ENCODE measurements at regions not wholly inside any gene's neighbourhood (a gene's known extent, or its start where the extent isn't known, plus 50 kb on each side); places are given as distances from the start of the nearest gene placed in this dataset.

DNA sequence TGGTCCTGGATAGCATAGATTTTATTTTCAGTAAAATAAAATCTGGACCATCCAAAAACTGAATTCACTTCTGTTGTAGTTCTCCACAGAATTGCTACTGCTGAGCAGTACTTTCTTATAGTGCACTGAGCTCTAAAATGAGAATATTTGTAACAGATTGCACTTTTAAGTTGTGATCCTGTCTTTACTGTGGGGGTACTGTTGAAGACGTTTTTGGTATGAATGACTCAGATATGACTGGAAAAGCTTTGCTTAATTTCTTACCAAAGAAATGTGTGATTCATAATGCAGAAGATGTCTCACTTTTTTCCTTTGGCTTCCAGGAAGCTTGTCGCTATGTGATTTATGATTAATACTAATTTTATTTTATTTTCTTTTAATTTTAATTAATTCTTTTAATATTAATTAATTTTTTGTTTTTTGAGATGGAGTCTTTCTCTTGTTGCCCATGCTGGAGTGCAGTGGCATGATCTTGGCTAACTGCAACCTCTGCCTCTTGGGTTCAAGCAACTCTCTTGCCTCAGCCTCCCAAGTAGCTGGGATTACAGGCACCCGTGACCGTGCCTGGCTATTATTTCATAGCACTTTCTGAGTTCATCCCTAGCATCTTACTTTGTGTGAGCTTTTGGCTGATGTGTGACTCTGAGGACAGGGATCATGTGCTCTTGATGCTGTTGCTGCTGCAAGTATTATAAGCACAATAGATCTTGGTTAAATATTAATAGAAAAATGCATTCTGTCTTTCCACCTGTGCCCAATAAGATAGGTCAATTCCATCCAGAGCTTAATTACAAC is 557.6 kb upstream of the AMELY start:
- no peak for DNase-seq
- intact Hi-C loops (cut with DNase I), result no loop called here

DNA sequence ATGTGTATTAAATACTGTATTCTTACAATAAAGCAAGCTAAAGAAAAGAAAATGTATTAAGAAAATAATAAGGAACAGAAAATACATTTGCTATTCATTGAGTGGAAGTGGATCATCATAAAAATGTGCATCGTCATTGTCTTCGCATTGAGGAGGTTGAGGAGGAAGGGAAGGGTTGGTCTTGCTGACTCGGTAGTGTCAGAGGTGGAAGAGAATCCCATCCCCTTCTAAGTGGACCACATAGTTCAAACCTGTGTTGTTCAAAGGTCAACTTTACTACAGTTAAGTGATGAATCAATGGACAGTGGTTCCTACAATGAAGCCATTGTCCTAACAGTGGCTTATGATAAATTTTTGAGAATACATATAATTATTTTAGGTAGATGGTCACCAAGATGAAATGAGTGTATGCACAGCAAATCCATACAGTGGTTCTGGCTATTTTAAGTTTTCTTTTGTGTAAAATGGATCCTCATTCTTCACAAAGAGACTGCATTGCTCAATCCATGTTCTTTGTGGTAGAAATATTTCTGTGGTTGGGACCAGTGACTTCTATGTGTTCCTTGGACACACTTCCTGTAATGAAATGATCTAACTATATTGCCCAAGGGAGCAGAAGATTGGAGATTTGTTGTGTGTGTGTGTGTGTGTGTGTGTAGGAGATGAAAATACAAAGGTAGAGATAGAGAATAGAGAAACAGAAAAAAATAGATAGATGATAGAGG is 556.4 kb upstream of the AMELY start:
- intact Hi-C loops (cut with DNase I), result no loop called here
- DNase-seq, result no peak

DNA sequence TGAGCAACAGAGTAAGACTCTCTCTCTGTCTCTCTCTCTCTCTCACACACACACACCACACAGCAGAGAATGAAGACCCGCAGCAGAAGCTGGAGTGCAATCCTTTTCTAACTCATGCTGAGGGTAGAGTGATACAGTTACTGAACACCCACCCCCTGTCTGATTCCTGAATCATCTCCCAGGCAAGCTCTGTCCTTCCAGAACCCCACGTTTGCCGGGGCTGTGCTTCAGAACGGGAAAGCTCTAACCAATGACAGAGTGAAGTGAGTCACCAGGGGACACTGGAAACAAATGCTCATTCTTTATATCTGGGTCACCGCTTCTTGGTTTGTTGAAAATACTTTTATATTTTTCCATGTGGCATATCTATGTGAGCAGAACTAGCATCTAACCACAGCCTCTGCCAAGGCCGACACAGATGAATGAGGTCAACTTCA is 553.7 kb upstream of the AMELY start:
- DNase-seq, result peak in 6 of 42 donors; percentile 1 to 52 (median 10)
- intact Hi-C loops (cut with DNase I), result no loop called here

DNA sequence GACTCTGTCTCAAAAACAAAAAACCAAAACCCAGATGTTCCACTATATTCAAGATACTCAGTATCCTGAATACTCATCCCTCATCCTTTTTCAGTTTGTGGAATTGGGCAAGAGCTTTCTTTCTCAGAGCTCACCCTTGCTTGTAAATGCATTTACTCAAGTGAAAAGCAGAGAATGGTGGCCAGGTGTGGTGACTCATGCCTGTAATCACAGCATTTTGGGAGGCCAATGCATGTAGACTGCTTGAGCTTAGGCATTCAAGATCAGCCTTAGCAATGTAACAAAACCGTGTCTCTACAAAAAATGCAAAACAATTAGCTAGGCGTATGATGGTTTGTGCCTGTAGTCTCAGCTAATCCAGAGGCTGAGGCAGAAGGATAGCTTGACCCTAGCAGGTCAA is 553.2 kb upstream of the AMELY start:
- no peak for DNase-seq
- intact Hi-C loops (cut with DNase I), result no loop called here

DNA sequence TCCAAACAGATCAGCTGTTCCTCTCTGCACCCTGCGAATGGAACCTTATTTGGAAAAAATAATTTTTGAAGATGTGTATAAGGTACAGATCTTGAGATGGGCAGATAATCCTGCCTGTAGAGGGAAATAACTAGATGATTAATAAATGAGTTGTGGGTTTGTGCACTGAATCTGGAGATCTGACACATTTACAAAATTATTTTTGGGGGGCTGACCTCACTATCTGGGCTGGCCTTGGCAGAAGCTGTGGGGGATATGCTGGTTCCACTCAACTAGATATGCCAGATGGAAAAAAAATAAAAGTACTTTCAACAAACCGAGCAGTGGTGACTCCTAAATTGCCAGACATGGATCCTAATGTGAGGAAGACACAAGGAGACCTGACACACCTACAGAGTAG is 552.2 kb upstream of the AMELY start:
- intact Hi-C loops (cut with DNase I), result no loop called here
- DNase-seq, result no peak

DNA sequence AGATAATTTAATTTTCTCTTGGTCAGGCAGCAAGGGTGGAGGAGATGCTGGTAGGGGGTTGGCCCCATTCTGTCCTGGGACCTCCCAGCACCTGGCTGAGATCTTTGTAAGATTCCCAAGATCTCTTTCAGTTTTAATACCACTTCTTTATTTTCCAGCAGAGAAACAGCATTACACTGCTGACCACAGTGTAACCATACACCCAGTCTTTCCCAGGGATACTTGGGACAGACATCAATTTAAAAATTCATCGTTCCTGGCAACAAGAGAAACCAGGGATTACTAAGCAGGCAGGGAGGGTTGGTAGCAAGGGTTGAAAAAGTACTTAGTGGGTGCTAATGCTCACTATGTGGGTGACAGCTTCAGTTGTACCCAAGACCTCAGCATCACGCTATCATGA is 551.6 kb upstream of the AMELY start:
- intact Hi-C loops (cut with DNase I), result no loop called here
- no peak for DNase-seq

DNA sequence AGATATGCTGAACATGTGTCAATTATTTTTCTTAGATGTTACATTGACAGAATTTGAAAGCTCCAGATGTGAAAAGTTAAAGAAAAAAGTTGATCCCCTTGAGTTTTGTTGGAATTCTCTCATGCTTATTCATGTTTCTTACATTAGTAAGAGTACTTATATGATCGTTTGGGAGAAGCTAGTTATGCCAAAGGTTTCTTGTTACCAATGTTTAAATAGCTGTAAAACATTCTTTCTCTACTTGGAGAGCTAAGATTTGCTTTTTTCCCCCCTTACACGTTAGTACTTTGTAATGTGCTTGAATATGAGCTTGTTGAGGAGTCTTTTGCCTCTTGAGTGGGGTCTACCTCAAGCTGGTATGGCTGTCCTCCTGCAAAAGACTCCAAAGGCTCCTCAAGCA is 551.1 kb upstream of the AMELY start:
- intact Hi-C loops (cut with DNase I), result no loop called here
- no peak for DNase-seq

DNA sequence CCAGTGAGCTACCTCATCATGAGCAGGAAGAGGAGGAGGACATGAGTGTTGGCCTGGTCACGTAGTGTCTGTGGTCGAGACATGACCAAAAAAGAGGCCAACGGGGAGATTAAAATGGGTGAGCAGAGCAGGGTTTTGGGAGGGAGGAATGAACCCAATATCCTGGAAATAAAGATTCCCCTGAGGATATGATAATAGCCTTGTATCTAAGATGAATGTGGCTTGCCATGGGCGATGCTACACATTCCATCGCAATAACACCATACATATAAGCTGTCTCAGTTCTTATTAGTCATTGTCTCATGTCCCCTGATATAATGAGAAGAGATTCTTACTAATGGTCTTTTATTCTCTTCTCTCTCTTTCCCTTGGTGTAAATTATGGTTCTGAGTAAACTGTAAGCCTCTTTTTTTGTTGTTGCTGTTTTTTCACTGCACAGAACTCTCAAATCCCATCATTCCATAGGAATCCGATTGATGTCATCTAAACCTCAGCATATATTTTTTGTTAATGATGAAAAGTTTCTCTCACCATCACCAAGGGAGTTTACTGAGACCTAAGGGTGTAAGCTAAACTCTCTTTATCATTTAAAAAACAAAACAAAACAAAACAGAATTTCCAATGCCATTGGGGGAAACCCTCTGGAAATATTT is 550.4 kb upstream of the AMELY start:
- DNase-seq, result no peak
- intact Hi-C loops (cut with DNase I), result no loop called here

DNA sequence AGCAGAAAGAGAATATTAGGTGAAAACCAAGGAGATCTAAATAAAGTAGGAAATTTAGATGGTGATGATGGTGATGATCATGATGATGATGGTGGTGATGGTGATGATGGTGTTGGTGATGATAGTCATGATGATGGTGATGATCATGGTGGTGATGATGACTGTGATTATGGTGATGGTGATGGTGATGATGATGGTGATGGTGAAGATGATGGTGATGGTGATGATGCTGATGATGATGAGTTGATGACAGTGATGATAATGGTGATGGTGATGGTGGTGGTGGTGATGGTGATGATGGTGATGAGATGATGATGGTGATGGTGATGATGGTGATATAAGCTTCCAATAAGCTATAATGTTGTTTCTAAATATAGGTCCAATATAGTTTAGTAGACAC is 548.2 kb upstream of the AMELY start:
- intact Hi-C loops (cut with DNase I), result no loop called here
- no peak for DNase-seq

DNA sequence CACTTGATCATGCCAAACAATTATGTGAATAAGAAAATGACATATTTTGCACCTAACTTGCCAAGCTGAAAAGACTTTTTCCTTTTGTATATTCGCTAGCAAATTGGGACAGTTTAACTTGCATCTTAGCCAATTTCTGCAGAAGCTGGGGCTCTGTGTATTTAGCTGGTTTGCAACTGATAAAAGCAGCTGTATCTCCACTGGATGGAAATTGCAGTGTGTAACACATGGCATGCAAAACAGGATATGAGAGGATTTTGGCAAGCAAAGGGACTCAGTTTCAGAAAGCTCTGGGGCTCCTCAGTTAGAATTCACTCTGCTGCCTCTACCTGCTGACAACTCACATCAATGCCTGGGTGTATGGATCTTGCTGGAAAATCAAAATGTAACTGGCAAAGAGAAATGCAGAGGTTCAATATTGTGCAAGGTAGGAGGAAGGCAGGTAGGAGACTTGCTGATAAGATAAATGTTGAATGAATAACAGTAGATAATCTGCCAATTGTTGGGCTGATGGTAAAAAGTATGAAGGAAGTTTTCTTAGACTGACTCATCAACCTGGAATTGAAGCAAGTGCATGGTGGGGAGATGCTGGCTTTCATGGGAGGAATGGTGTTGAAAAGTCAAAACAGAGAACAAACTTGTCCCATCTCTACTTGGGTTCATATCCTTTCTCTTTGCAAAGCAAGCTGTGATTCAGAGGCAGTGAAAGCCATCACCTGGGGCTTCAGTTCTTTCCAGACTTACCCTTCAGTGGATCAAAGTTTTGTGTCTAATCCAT is 546.9 kb upstream of the AMELY start:
- intact Hi-C loops (cut with DNase I), result no loop called here
- peak in 1 of 42 donors; percentile 1 for DNase-seq

DNA sequence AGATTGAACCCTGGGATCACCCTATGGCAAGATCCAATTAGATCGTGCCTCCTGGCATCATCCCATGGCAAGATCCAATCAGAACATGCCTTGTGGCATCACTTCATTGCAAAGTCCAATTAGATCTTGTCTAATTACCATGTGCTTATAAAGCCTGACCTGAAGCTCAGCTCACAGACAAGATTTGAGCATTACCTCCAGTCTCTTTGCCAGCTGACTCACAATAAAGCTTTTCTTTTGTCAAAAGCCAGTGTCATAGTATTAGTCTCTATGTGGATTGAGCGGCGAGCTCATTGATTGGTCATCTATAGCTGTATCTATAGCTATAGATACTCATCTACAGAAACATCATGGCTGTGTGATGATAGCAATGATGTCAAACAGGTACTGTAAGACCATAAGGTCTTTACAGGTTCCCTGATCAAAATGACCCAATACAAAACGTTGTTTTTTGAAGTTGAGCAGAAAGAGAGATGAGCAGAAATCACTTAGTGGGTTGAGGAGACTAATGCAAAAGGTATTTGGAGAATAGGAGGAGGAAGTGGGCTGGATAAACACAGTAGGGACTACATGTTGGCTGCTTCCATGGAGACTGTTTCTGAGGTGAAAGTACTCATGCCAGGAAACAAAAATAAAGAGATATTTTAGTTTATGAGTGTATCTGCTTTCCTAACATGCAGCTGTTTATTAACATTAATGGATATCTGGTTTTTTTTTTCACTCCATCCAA is 545.9 kb upstream of the AMELY start:
- intact Hi-C loops (cut with DNase I), result no loop called here
- DNase-seq, result no peak

DNA sequence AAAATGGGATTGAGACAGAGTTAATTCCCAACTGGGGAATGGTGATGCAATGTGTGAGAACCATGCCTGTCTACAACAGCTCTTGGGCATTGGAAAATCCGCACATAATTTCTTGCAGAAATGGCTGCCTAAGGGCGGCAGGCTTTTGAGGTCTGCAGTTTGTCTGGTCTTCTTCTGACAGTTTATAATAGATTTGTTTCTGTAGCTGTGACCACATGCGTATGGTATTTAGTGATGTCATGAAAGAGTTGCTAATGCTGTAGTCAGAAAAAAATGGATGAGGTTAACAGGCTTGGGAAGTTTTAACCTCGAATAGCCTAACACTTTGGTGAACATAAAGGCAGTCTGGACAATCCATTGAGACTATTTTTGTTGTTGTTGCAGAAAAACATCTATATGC is 544.1 kb upstream of the AMELY start:
- no peak for DNase-seq
- intact Hi-C loops (cut with DNase I), result no loop called here

DNA sequence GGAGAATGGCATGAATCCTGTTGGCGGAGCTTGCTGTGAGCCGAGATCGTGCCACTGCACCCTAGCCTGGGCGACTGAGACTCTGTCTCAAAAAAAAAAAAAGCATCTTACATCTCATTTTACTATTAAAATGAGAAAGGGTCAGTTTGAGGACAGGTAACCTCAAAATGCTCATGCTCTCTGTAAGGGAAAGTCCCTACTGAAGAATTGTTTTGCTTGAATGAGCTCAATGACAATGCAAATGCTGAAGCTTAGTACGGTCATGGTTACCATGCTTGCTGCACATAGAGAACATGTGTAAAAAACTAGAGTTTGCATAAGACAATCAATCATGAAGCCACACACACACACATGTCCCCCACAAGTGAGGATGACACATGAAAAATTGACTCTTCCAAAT is 541.8 kb upstream of the AMELY start:
- no peak for DNase-seq
- intact Hi-C loops (cut with DNase I), result no loop called here

DNA sequence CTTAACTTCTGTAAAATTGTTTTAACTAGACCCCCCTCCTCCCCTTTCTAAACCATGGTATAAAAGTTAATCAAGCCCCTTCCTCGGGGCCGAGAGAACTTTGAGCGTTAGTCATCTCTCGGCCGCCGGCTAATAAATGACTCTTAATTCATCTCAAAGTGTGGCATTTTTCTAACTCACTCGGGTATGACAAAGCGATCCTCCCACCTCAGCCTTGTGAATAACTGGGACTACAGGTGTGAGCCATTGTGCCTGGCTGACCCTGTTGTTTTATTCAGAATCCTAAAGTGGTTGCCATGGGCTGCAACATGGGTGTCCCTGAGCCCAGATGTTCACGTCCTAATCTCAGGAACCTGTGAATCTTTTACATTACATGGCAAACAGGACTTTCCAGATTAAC is 540.7 kb upstream of the AMELY start:
- DNase-seq, result no peak
- intact Hi-C loops (cut with DNase I), result no loop called here

DNA sequence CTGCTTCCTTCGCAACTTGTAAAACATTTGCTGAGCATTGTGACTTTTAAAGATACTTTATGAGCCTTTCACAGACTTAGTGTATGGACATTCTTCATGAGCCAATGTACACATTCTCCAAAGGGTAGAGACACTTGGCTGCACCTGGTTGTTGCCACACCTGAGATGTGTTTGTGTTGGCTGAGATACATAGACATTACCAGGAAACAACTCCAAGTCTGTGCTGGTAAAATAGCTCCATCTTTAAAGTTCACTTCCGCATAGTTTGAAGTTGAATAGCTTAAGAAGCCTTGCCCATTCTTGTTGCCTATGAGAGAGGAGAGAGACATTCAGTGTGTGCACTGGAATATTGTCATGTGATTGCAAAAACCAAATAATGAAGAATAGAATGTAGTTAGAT is 538.3 kb upstream of the AMELY start:
- intact Hi-C loops (cut with DNase I), result no loop called here
- no peak for DNase-seq

DNA sequence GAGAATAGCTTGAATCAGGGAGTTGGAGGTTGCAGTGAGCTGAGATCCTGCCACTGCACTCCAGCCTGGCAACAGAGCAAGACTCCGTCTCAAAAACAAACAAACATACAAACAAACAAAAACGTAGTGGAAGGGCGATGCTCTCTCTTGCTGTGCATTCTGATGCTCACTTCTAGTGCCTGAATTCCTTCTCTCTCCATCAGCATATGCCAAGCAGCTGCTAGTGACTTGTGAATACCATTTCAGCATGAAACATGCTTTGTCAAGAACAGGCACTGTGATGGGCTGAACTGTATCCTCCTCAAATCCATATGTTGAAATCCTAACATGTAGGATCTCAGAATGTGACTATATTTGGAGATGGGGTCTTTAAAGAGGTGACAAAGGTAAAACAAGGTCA is 537.1 kb upstream of the AMELY start:
- intact Hi-C loops (cut with DNase I), result no loop called here
- no peak for DNase-seq

DNA sequence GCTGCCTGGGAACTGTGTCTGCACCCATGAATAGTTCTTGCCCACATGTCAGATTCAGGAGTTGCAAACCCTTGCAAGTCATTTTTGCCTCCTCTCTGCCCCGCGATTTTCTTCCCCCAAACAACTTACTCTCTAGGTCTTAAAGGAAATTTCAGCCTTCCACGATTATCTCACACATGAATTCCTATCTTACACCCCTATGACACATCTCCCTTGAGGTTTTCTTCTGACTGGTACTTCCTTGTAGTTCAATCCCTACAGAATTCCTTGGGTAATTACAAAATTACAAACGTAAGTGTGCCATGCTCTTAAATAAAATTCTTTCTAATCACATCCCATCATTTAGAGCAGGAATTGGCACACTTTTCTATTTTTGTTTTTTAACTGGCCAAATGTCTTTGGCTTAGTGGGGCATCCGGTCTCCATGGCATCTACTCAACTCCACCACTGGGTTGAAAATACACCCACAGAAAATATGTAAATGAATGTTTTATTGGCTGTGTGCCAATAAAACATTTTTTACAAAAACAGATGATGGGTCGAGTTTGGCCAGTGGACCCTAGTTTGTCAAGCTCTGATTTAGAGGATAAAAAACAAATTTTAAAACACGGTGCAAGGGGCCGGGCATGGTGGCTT is 536.4 kb upstream of the AMELY start:
- intact Hi-C loops (cut with DNase I), result no loop called here
- DNase-seq, result no peak

DNA sequence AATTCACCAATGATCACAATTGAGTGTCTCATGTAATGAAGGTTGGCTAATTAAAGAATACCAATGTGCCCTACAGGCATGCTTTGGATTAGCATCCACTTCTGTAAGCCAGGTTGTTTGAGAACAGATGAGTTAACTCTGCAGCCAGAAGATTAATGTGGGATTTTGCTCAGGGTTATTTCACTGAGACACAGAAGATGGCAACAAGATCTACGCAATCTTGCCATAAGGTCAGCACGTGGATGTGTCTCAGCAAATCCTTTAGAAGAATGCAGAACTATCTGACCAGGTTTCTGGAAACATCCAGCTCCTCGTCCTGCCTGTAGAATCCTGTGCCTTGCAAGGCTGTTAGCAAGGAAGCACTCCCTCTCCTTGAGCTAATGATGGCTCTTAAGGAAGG is 532.6 kb upstream of the AMELY start:
- intact Hi-C loops (cut with DNase I), result no loop called here
- no peak for DNase-seq

All from head of caudate nucleus (tissue), 42 donors.